ENCODE measurements at regions not wholly inside any gene's neighbourhood (a gene's known extent, or its start where the extent isn't known, plus 50 kb on each side); places are given as distances from the start of the nearest gene placed in this dataset.

DNA sequence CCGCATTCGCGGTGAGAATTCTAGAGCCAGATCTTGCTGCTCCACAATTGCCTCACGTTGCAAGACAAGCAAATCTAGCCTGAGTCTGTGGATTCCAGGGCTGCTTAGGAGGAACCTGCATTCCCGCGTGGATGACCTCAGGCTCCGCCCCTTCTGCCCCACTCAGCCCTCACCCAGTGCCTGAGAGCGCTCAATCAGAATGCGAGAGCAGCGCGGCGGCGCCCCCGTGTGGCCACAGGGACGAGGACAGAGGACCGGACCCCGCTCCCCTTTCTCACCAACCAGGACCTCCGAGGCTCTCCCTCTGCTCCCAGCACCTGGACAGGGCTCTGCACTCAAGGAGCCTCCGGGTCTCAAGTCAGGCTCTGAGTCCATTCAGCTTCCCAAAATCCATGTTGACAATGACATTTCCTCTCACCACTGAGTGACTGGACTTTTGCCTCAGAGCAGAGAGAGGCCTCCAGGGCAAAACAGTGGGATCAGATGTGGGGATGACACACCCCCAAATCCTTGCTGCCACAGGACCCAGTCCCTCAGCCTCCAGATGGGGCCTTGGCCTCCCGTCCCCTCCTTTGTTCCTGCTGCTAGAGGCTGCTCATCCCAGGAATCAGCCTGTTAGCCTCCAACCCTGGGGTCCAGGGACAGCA, 52.0 kb downstream of the RPP21 start:
- Histone ChIP-seq H3K9ac (ENCODE audit: low read depth, low read length) (no peak overlapping the region), H3K27me3 (ENCODE audit: insufficient read depth, low read length) (peaks cover 26% of the 10 kb centered on the region), H3K27ac (ENCODE audit: low read length) (no peak overlapping the region), H3K36me3 (ENCODE audit: insufficient read depth, low read depth, low read length) (no peaks in the 10 kb centered on the region), H3K4me1 (ENCODE audit: insufficient read depth, low read length) (no peaks in the 10 kb centered on the region), H3K4me3 (ENCODE audit: low read length) (0 out of 2 replicates have a peak overlapping the region, but pooled peaks have one; percentile 21), H3K9me3 (ENCODE audit: insufficient read depth, low read depth, low read length) (no peaks in the 10 kb centered on the region)

- Histone ChIP-seq H3K27me3 (ENCODE audit: insufficient read depth, low read length) (peaks cover 33% of the 10 kb centered on the region), H3K9ac (ENCODE audit: low read depth, low read length) (no peak overlapping the region), H3K4me1 (ENCODE audit: insufficient read depth, low read length) (no peaks in the 10 kb centered on the region), H3K4me3 (ENCODE audit: low read length) (no peak overlapping the region), H3K9me3 (ENCODE audit: insufficient read depth, low read depth, low read length) (no peaks in the 10 kb centered on the region), H3K36me3 (ENCODE audit: insufficient read depth, low read depth, low read length) (no peaks in the 10 kb centered on the region), H3K27ac (ENCODE audit: low read length) (no peak overlapping the region)
Measured at GRCh38 chr6:30397697-30398096, 52.7 kb downstream of the RPP21 start.

DNA sequence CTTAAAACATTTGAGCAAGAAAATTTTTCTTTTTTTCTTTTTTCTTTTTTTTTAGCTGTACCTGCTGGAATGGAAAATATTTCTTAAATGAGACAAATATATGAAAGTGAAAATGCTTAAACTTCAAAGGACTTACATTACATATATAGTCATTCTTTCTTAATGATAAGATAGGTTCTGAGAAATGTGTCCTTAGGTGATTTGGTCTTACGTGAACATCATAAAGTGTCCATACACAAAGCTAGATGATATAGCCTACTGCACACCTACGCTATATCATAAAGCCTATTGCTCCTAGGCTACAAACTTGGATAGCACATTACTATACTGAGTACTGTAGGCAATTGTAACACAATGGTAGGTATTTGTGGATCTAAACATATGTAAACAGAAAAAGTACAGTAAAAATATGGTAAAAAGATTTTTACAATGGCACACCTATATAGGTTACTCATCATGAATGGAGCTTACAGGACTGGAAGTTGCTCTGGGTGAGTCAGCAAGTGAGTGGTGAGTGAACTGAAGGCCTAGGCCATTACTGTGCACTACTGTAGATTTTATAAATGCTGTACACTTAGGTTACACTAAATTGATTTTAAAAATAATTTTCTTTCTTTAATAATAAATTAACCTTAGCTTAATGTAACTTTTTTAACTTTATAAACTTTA, 54.6 kb downstream of the RPP21 start:
- Histone ChIP-seq H3K4me3 (ENCODE audit: low read length) (no peak overlapping the region), H3K27me3 (ENCODE audit: insufficient read depth, low read length) (peaks cover 50% of the 10 kb centered on the region)

DNA sequence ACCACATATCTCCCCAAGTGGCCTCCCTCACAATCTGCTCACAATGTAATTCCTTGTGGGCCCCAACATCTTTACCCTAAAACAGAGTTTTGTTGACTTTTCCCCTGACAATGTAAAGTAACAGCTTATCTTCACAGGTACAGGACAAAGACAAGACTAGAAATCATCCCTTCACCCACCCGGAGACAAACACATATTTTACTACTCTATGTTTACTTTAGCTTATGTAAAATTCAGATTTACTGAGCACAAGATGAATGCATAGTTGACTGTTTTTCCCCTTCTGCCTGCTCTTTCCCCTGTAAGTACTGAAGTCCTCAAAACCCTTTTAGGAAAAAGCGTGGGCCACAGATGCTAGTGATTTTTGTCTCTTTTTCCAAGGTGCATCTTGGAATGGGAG, 61.0 kb downstream of the RPP21 start:
- Histone ChIP-seq H3K4me3 (ENCODE audit: low read length) (no peak overlapping the region), H3K27me3 (ENCODE audit: insufficient read depth, low read length) (peaks cover 46% of the 10 kb centered on the region; the same call in 1 of the 2 replicates), H3K36me3 (ENCODE audit: insufficient read depth, low read depth, low read length) (no peaks in the 10 kb centered on the region), H3K9ac (ENCODE audit: low read depth, low read length) (no peak overlapping the region), H3K27ac (ENCODE audit: low read length) (no peak overlapping the region), H3K4me1 (ENCODE audit: insufficient read depth, low read length) (no peaks in the 10 kb centered on the region), H3K9me3 (ENCODE audit: insufficient read depth, low read depth, low read length) (peaks cover 16% of the 10 kb centered on the region; the same call in 1 of the 2 replicates)

More for the DNA sequence above, 54.6 kb downstream of the RPP21 start:
- Histone ChIP-seq H3K9ac (ENCODE audit: low read depth, low read length) (no peak overlapping the region), H3K36me3 (ENCODE audit: insufficient read depth, low read depth, low read length) (no peaks in the 10 kb centered on the region), H3K4me1 (ENCODE audit: insufficient read depth, low read length) (no peaks in the 10 kb centered on the region), H3K27ac (ENCODE audit: low read length) (no peak overlapping the region), H3K9me3 (ENCODE audit: insufficient read depth, low read depth, low read length) (no peaks in the 10 kb centered on the region)

DNA sequence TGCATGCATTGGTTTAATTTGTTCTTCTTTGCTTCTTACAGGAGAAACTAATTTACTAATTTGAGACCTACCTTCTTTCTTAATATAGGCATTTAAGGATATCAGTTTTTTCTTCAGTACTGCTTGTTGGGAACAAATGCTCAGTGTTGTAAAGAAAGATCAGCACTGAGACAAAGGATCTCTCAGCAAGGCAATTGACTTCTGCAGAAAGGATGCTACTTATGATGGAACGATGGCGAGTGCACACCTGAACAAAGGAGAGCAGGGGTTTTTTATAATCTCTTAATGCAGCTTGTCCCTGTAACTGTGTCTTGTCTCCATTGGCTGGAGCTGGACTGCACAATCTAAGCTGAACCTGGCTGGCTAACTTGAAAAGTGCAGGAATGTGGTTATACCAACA, 64.2 kb downstream of the RPP21 start:
- Histone ChIP-seq H3K27ac (ENCODE audit: low read length) (no peak overlapping the region), H3K9me3 (ENCODE audit: insufficient read depth, low read depth, low read length) (peaks cover 16% of the 10 kb centered on the region; the same call in 1 of the 2 replicates), H3K36me3 (ENCODE audit: insufficient read depth, low read depth, low read length) (no peaks in the 10 kb centered on the region), H3K4me3 (ENCODE audit: low read length) (no peak overlapping the region), H3K27me3 (ENCODE audit: insufficient read depth, low read length) (peaks cover 49% of the 10 kb centered on the region), H3K9ac (ENCODE audit: low read depth, low read length) (no peak overlapping the region), H3K4me1 (ENCODE audit: insufficient read depth, low read length) (no peaks in the 10 kb centered on the region)

DNA sequence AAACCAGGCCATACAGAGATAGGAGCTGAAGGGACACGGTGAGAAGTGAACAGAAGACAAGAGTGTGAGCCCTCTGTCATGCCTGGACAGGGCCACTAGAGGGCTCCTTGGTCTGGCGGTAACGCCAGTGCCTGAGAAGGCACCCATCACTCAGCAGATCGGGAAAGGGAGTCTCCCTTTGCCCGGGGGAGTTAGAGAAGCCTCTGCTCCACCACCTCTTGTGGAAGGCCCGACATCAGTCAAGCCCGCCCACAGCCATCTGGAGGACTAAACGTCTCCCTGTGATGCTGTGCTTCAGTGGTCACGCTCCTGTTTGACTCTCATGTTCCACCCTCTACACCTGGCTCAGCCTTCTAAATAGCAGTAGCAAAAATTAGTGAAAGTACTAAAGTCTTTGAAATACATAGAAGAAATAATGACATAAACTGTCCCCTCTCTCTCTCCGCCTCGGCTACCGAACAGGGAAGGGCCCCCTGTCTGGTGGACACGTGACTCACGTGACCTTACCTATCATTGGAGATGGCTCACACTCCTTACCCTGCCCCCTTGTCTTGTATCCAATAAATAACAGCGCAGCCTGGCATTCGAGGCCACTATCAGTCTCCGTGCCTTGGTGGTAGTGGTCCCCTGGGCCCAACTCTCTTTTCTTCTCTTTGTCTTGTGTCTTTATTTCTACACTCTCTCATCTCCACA, 66.7 kb downstream of the RPP21 start:
- Histone ChIP-seq H3K9me3 (ENCODE audit: insufficient read depth, low read depth, low read length) (peaks cover 16% of the 10 kb centered on the region; the same call in 1 of the 2 replicates), H3K36me3 (ENCODE audit: insufficient read depth, low read depth, low read length) (no peaks in the 10 kb centered on the region), H3K9ac (ENCODE audit: low read depth, low read length) (no peak overlapping the region), H3K27me3 (ENCODE audit: insufficient read depth, low read length) (peaks cover 32% of the 10 kb centered on the region), H3K4me3 (ENCODE audit: low read length) (no peak overlapping the region), H3K27ac (ENCODE audit: low read length) (no peak overlapping the region), H3K4me1 (ENCODE audit: insufficient read depth, low read length) (no peaks in the 10 kb centered on the region)

GRCh38 chr6:30418448-30418847, 70.9 kb upstream of the HLA-E start:
- Histone ChIP-seq H3K27me3 (ENCODE audit: insufficient read depth, low read length) (peaks cover 33% of the 10 kb centered on the region; the same call in 1 of the 2 replicates), H3K9ac (ENCODE audit: low read depth, low read length) (no peak overlapping the region), H3K4me3 (ENCODE audit: low read length) (no peak overlapping the region), H3K4me1 (ENCODE audit: insufficient read depth, low read length) (no peaks in the 10 kb centered on the region), H3K27ac (ENCODE audit: low read length) (no peak overlapping the region), H3K9me3 (ENCODE audit: insufficient read depth, low read depth, low read length) (no peaks in the 10 kb centered on the region), H3K36me3 (ENCODE audit: insufficient read depth, low read depth, low read length) (no peaks in the 10 kb centered on the region)

GRCh38 chr6:30424549-30424948, 64.8 kb upstream of the HLA-E start:
- H3K36me3 ChIP-seq (ENCODE audit: insufficient read depth, low read depth, low read length), result no peaks in the 10 kb centered on the region
- no peaks in the 10 kb centered on the region for H3K9me3 ChIP-seq (ENCODE audit: insufficient read depth, low read depth, low read length)
- H3K4me1 ChIP-seq (ENCODE audit: insufficient read depth, low read length), result no peaks in the 10 kb centered on the region
- no peak overlapping the region for H3K4me3 ChIP-seq (ENCODE audit: low read length)
- H3K27me3 ChIP-seq (ENCODE audit: insufficient read depth, low read length), result peaks cover 20% of the 10 kb centered on the region; the same call in 1 of the 2 replicates
- no peak overlapping the region for H3K27ac ChIP-seq (ENCODE audit: low read length)
- H3K9ac ChIP-seq (ENCODE audit: low read depth, low read length), result no peak overlapping the region
